ENCODE measurements at regions not wholly inside any gene's neighbourhood (a gene's known extent, or its start where the extent isn't known, plus 50 kb on each side); places are given as distances from the start of the nearest gene placed in this dataset.

DNA sequence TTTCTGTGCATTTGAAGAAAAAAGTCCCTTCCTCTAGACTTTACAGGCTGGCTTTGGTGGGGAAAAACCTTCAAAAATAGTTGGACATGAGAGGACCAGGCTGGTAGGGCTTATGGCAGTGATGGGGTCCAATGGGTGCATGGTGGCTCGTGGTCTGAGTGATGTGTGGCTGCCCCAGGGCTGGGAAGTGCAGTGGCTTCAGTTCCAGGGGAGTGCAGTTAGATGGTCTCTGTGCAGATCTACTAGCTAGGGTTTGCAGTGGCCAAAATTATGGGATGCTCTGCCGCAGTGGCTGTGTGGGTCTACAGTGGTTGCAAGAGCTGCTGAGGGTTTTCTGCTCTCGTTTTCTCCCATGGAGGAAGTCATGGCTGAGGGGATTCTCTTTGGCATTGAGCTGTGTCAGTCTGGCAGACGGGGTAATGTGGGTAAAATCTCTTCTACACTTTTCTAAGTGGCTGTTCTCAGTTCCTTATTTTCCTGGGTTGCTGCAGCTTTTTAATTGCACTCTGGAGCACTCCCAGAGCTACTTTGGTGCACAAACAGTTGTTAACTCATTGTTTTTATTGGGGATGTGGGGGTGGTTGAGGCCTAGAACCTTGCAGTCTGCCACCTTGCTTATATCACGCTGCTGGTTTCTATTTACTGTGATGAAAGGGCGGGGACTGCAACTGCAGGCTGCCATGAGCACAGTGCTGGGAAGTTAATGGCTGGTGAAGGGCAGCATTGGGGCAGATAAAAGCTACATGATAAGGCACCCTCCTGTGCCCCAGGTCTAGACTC is 1324.6 kb downstream of the NSUN3 start:
- no peaks in the 10 kb centered on the region for H3K79me2 ChIP-seq (ENCODE audit: low read length)
- intact Hi-C loops (cut with micrococcal nuclease), result no loop called here
- no peaks in the 10 kb centered on the region for H3F3A ChIP-seq (ENCODE audit: low read length, unreplicated experiment)
- CTCF ChIA-PET, result no interaction called here
- no peak overlapping the region for H3K9ac ChIP-seq (ENCODE audit: low read length)
- no peak for TF ChIP-seq EZH2phosphoT487 (IDR thresholded peaks at IDR 0.05; ENCODE audit: borderline replicate concordance, low read length)
- no TSS peak for BruUV-seq (replicated peaks)
- no peaks in the 10 kb centered on the region for H3K36me3 ChIP-seq (ENCODE audit: low read depth, low read length)
- no peaks in the 10 kb centered on the region for H3K9me3 ChIP-seq (ENCODE audit: low read length)
- H3K27ac ChIP-seq (ENCODE audit: low read length), result no peak overlapping the region
- H4K20me1 ChIP-seq (ENCODE audit: low read length), result no peaks in the 10 kb centered on the region
- H3K27me3 ChIP-seq (ENCODE audit: low read length), result no peaks in the 10 kb centered on the region
- H3K9me2 ChIP-seq (replicated peaks; ENCODE audit: low read length), result no peaks in the 10 kb centered on the region
- no peak overlapping the region for H2AFZ ChIP-seq (ENCODE audit: low read length)
- H3K4me1 ChIP-seq (ENCODE audit: insufficient read depth, low read length), result no peaks in the 10 kb centered on the region
- ATAC-seq (no peak), DNase-seq (no peak)
- no peak overlapping the region for H3K4me3 ChIP-seq (ENCODE audit: low read length)
- H3K4me2 ChIP-seq (ENCODE audit: low read length), result no peak overlapping the region
- POLR2A ChIA-PET (ENCODE audit: unreplicated experiment), result no interaction called here

DNA sequence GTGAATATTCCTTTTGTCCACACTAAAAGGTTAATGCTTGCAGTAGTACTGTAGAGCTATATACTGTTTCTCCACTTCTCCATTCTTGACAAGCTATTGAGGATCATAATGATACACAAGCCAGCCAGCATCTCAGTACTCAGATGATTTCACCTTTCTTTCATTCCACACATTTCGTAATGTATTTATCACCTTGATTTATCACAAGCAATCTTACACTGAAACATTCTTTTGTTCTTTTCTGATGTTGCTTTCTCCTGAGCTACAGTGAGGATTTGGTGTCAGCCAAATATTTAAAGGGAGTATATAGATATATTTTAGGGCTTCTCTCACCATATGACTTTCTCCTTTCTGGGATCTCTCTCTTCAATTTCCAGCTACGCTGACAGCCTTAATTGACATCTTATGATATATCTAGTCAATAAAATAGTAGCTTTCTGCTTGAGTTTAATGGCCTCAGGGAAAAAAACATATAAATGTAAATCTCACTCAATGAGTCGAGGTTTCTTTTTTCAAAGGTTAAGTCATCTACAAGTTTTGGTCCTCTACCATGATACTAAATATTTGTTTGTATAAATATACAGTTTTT is 1327.0 kb downstream of the NSUN3 start:
- no peak for TF ChIP-seq EZH2 (IDR thresholded peaks at IDR 0.05; ENCODE audit: low read length, unreplicated experiment)
- no peak for TF ChIP-seq EZH2phosphoT487 (IDR thresholded peaks at IDR 0.05; ENCODE audit: borderline replicate concordance, low read length)
- TF ChIP-seq, protein P1, sequence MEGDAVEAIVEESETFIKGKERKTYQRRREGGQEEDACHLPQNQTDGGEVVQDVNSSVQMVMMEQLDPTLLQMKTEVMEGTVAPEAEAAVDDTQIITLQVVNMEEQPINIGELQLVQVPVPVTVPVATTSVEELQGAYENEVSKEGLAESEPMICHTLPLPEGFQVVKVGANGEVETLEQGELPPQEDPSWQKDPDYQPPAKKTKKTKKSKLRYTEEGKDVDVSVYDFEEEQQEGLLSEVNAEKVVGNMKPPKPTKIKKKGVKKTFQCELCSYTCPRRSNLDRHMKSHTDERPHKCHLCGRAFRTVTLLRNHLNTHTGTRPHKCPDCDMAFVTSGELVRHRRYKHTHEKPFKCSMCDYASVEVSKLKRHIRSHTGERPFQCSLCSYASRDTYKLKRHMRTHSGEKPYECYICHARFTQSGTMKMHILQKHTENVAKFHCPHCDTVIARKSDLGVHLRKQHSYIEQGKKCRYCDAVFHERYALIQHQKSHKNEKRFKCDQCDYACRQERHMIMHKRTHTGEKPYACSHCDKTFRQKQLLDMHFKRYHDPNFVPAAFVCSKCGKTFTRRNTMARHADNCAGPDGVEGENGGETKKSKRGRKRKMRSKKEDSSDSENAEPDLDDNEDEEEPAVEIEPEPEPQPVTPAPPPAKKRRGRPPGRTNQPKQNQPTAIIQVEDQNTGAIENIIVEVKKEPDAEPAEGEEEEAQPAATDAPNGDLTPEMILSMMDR (conservative IDR thresholded peaks at IDR 0.05; ENCODE audit: low read depth, low read length), result no peak
- no peaks in the 10 kb centered on the region for H3K9me2 ChIP-seq (replicated peaks; ENCODE audit: low read length)
- H3K4me3 ChIP-seq (ENCODE audit: low read length), result no peak overlapping the region
- no peaks in the 10 kb centered on the region for H3K9me3 ChIP-seq (ENCODE audit: low read length)
- no peaks in the 10 kb centered on the region for H3K27me3 ChIP-seq (ENCODE audit: low read length)
- DNase-seq (no peak), ATAC-seq (no peak)
- H4K20me1 ChIP-seq (ENCODE audit: low read length), result no peaks in the 10 kb centered on the region
- no peaks in the 10 kb centered on the region for H3K36me3 ChIP-seq (ENCODE audit: low read depth, low read length)
- intact Hi-C loops (cut with micrococcal nuclease), result no loop called here
- POLR2A ChIA-PET (ENCODE audit: unreplicated experiment), result no interaction called here
- H3K9ac ChIP-seq (ENCODE audit: low read length), result no peak overlapping the region
- no peaks in the 10 kb centered on the region for H3K79me2 ChIP-seq (ENCODE audit: low read length)
- no peak overlapping the region for H3K27ac ChIP-seq (ENCODE audit: low read length)
- no peak overlapping the region for H2AFZ ChIP-seq (ENCODE audit: low read length)
- BruUV-seq (replicated peaks), result no TSS peak
- H3K4me1 ChIP-seq (ENCODE audit: insufficient read depth, low read length), result no peaks in the 10 kb centered on the region
- no peaks in the 10 kb centered on the region for H3F3A ChIP-seq (ENCODE audit: low read length, unreplicated experiment)
- CTCF ChIA-PET, result no interaction called here
- no peak overlapping the region for H3K4me2 ChIP-seq (ENCODE audit: low read length)

DNA sequence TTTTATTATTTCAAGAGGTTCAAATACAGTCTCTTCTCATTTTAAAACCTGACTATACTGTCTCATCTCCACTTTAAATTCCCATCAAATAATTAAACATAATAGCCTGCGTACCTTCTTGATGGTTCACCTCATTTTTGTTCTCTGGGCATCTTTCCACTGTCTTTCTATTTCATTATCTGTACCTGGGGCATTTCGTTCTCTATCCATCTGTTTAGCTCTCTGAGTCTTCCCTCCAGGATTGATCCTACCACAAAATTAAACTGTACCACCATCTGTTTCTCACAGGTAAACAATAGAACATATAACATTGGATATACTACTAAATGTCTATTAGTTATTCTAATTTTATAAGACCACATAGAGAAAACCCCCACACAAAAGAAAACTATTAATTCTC is 1331.4 kb downstream of the NSUN3 start:
- Histone ChIP-seq H4K20me1 (ENCODE audit: low read length) (no peaks in the 10 kb centered on the region), H3K9me2 (replicated peaks; ENCODE audit: low read length) (no peaks in the 10 kb centered on the region), H2AFZ (ENCODE audit: low read length) (no peak overlapping the region), H3K9ac (ENCODE audit: low read length) (no peak overlapping the region), H3F3A (ENCODE audit: low read length, unreplicated experiment) (no peaks in the 10 kb centered on the region), H3K79me2 (ENCODE audit: low read length) (no peaks in the 10 kb centered on the region), H3K4me3 (ENCODE audit: low read length) (no peak overlapping the region), H3K4me2 (ENCODE audit: low read length) (no peak overlapping the region), H3K27ac (ENCODE audit: low read length) (no peak overlapping the region), H3K4me1 (ENCODE audit: insufficient read depth, low read length) (no peaks in the 10 kb centered on the region), H3K36me3 (ENCODE audit: low read depth, low read length) (no peaks in the 10 kb centered on the region), H3K9me3 (ENCODE audit: low read length) (no peaks in the 10 kb centered on the region), H3K27me3 (ENCODE audit: low read length) (no peaks in the 10 kb centered on the region)
- DNase-seq, result no peak
- CTCF ChIA-PET, result no interaction called here
- BruUV-seq (replicated peaks), result no TSS peak
- no peak for ATAC-seq
- TF ChIP-seq EZH2phosphoT487 (IDR thresholded peaks at IDR 0.05; ENCODE audit: borderline replicate concordance, low read length), result no peak
- TF ChIP-seq, protein P1 (conservative IDR thresholded peaks at IDR 0.05; ENCODE audit: low read depth, low read length), result no peak
- no peak for TF ChIP-seq EZH2 (IDR thresholded peaks at IDR 0.05; ENCODE audit: low read length, unreplicated experiment)
- intact Hi-C loops (cut with micrococcal nuclease), result no loop called here
- POLR2A ChIA-PET (ENCODE audit: unreplicated experiment), result no interaction called here

Measured in PC-3 (cell line).